ENCODE measurements at regions not wholly inside any gene's neighbourhood (a gene's known extent, or its start where the extent isn't known, plus 50 kb on each side); places are given as distances from the start of the nearest gene placed in this dataset.

- Histone ChIP-seq H3K4me1 (peaks cover 37% of the 10 kb centered on the region), H3K9me3 (no peaks in the 10 kb centered on the region), H3K27me3 (no peaks in the 10 kb centered on the region), H3K27ac (no peak overlapping the region), H3K36me3 (no peaks in the 10 kb centered on the region), H3K4me3 (no peak overlapping the region)
- DNase-seq (ENCODE audit: low spot score in 2 of 2) = no peak
- 87% methylated on average over 22 of the region's 22 CpGs for WGBS
- TF ChIP-seq POLR2AphosphoS5 (IDR thresholded peaks at IDR 0.05) (no peak), POLR2A (IDR thresholded peaks at IDR 0.05) (no peak), EP300 (IDR thresholded peaks at IDR 0.05) (no peak), CTCF (IDR thresholded peaks at IDR 0.05) (no peak)
Observed at GRCh38 chr12:123077298-123078119, 73.4 kb downstream of the PITPNM2 start.

GRCh38 chr12:123076604-123077297 lies 74.1 kb downstream of the PITPNM2 start:
- no peak for TF ChIP-seq POLR2A (IDR thresholded peaks at IDR 0.05)
- H3K4me3 ChIP-seq = no peak overlapping the region
- peaks cover 43% of the 10 kb centered on the region for H3K4me1 ChIP-seq
- no peaks in the 10 kb centered on the region for H3K9me3 ChIP-seq
- H3K27ac ChIP-seq = no peak overlapping the region
- H3K36me3 ChIP-seq = no peaks in the 10 kb centered on the region
- DNase-seq (ENCODE audit: low spot score in 2 of 2) = no peak
- H3K27me3 ChIP-seq = no peaks in the 10 kb centered on the region
- 72% methylated on average over 5 of the region's 11 CpGs for WGBS

DNA sequence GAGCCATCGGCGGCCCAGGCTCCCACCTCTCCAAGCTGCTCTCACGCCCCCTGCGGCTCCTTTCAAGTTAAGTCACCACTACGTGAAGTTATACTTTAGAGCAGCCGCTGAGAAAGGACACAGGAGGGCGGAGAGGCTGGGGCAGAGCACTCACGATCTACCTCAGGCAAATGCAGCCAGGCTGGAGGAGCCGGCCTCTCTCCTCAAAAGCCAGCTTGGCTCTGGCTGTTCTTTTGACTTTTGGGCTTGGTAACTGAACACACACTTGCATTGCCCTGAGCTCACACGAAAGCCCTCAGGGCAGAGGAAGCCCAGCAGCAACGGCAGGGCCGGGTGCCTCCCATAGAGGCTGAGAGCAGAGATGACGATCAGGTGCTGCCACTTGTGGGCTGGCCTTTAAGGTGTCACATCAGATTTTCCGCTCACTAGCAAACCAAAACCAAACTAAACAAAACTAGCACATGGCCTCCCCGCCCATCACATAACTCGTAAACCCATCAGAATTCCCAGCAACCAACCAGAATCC lies 75.2 kb downstream of the PITPNM2 start:
- 38% methylated on average over 8 of the region's 16 CpGs for WGBS

GRCh38 chr12:123075087-123075645 lies 75.7 kb downstream of the PITPNM2 start:
- 38% methylated on average over 5 of the region's 11 CpGs for WGBS
- peak overlapping the region; percentile 1 for H3K4me3 ChIP-seq

More for the DNA sequence above, 75.2 kb downstream of the PITPNM2 start:
- peak overlapping the region; percentile 1 for H3K4me3 ChIP-seq
- TF ChIP-seq POLR2A (IDR thresholded peaks at IDR 0.05) (no peak), CTCF (IDR thresholded peaks at IDR 0.05) (no peak)
- no peak for DNase-seq (ENCODE audit: low spot score in 2 of 2)
- no peaks in the 10 kb centered on the region for H3K9me3 ChIP-seq
- peak overlapping the region; percentile 12 for H3K27ac ChIP-seq
- H3K36me3 ChIP-seq = no peaks in the 10 kb centered on the region
- H3K4me1 ChIP-seq = peaks cover 53% of the 10 kb centered on the region
- no peaks in the 10 kb centered on the region for H3K27me3 ChIP-seq

More at GRCh38 chr12:123075087-123075645, 75.7 kb downstream of the PITPNM2 start:
- Histone ChIP-seq H3K27me3 (no peaks in the 10 kb centered on the region), H3K36me3 (no peaks in the 10 kb centered on the region), H3K4me1 (peaks cover 59% of the 10 kb centered on the region), H3K27ac (peak overlapping the region; percentile 12), H3K9me3 (no peaks in the 10 kb centered on the region)
- TF ChIP-seq POLR2A (IDR thresholded peaks at IDR 0.05) = no peak
- TF ChIP-seq CTCF (IDR thresholded peaks at IDR 0.05) = no peak
- no peak for TF ChIP-seq EP300 (IDR thresholded peaks at IDR 0.05)
- TF ChIP-seq POLR2AphosphoS5 (IDR thresholded peaks at IDR 0.05) = no peak
- no peak for DNase-seq (ENCODE audit: low spot score in 2 of 2)
